Neural cell (in vitro differentiated cells): ENCODE measurements at regions not wholly inside any gene's neighbourhood (a gene's known extent, or its start where the extent isn't known, plus 50 kb on each side); places are given as distances from the start of the nearest gene placed in this dataset.

ENCODE experiments used
- H2AFZ ChIP-seq: fragments of 200-600, 300-800 bp; sonication (generic), shearing (Covaris generic); 2 replicates; pipeline ENCODE4 v1.6.0; 2014; ENCODE audit warnings: low read depth, mild to moderate bottlenecking, antibody characterized with exemption, low read length, moderate library complexity
- H3F3A ChIP-seq: fragments of 200-600 bp; shearing (Covaris generic); 2 replicates; pipeline ENCODE4 v1.6.1; 2016; ENCODE audit warnings: mild to moderate bottlenecking, moderate library complexity, mixed read lengths, antibody characterized with exemption, low read length; ENCODE audit not compliant: insufficient read depth, poor library complexity, severe bottlenecking
- H3K27ac ChIP-seq: fragments of 200-600, 300-800 bp; sonication (generic), shearing (Covaris generic); 2 replicates; pipeline ENCODE4 v1.5.1; 2014; ENCODE audit warnings: mild to moderate bottlenecking, low read length, moderate library complexity
- H3K27me3 ChIP-seq: fragments of 300-800, 200-600 bp; sonication (generic), shearing (Covaris generic); 2 replicates; pipeline ENCODE4 v1.6.0; 2014; ENCODE audit warnings: mild to moderate bottlenecking, low read depth, low read length, moderate library complexity; ENCODE audit not compliant: insufficient read depth
- H3K36me3 ChIP-seq: fragments of 300-800, 200-600 bp; sonication (generic), shearing (Covaris generic); 2 replicates; pipeline ENCODE4 v1.5.1; 2014; ENCODE audit warnings: mild to moderate bottlenecking, antibody characterized with exemption, low read length, moderate library complexity; ENCODE audit not compliant: insufficient read depth
- H3K4me2 ChIP-seq: fragments of 300-800, 200-600 bp; sonication (generic), shearing (Covaris generic); 2 replicates; pipeline ENCODE4 v1.6.0; 2014; ENCODE audit warnings: mild to moderate bottlenecking, low read length
- H3K4me3 ChIP-seq: fragments of 300-800, 200-600 bp; sonication (generic), shearing (Covaris generic); 2 replicates; pipeline ENCODE4 v1.5.1; 2014; ENCODE audit warnings: mild to moderate bottlenecking, low read length, moderate library complexity
- H3K79me2 ChIP-seq: fragments of 200-600 bp; shearing (Covaris generic); replicated peaks from 2 replicates; pipeline ENCODE4 v1.6.0; 2014; ENCODE audit warnings: mild to moderate bottlenecking, low read length, moderate library complexity; ENCODE audit not compliant: insufficient read depth
- H3K9ac ChIP-seq: fragments of 300-800, 200-600 bp; sonication (generic), shearing (Covaris generic); 2 replicates; pipeline ENCODE4 v1.6.1; 2016; ENCODE audit warnings: mild to moderate bottlenecking, low read length, mixed read lengths
- H3K9me2 ChIP-seq: fragments of 200-600 bp; shearing (Covaris generic); 2 replicates; pipeline ENCODE4 v1.6.1; 2016; ENCODE audit warnings: mild to moderate bottlenecking, low read length, mixed read lengths; ENCODE audit not compliant: insufficient read depth
- H3K9me3 ChIP-seq: fragments of 200-600, 300-800 bp; sonication (generic), shearing (Covaris generic); 2 replicates; pipeline ENCODE4 v1.6.1; 2016; ENCODE audit warnings: mild to moderate bottlenecking, mixed run types, low read length, moderate library complexity, mixed read lengths
- H4K20me1 ChIP-seq: fragments of 200-600 bp; shearing (Covaris generic); 2 replicates; pipeline ENCODE4 v1.6.1; 2016; ENCODE audit warnings: mild to moderate bottlenecking, mixed run types; ENCODE audit not compliant: insufficient read depth
- CTCF ChIP-seq: fragments of 450-650 bp; IDR thresholded peaks from 2 replicates; pipeline ENCODE4 v1.5.1; 2014; ENCODE audit warnings: antibody characterized with exemption, mild to moderate bottlenecking, moderate library complexity; ENCODE audit not compliant: poor library complexity, severe bottlenecking
- EP300 ChIP-seq: fragments of 450-650 bp; conservative IDR thresholded peaks from 2 replicates; pipeline ENCODE4 v1.6.1; 2014; ENCODE audit warnings: antibody characterized with exemption, mild to moderate bottlenecking, moderate library complexity; ENCODE audit not compliant: poor library complexity, severe bottlenecking
- EZH2 ChIP-seq: fragments of 200-600, 300-800 bp; shearing (Covaris generic), sonication (generic); IDR thresholded peaks from 2 replicates; pipeline ENCODE4 v1.6.1; 2014; ENCODE audit warnings: antibody characterized with exemption, low read length, borderline replicate concordance, mild to moderate bottlenecking; ENCODE audit not compliant: insufficient read depth, poor library complexity, severe bottlenecking
- MXI1 ChIP-seq: fragments of 450-650 bp; conservative IDR thresholded peaks from 2 replicates; pipeline ENCODE4 v1.6.1; 2014; ENCODE audit warnings: antibody characterized with exemption, mild to moderate bottlenecking; ENCODE audit not compliant: poor library complexity, severe bottlenecking
- POLR2AphosphoS5 ChIP-seq: IDR thresholded peaks from 2 replicates; pipeline ENCODE4 v1.6.1; 2012
- RAD21 ChIP-seq: fragments of 450-650 bp; conservative IDR thresholded peaks from 2 replicates; pipeline ENCODE4 v1.6.1; 2014; ENCODE audit warnings: antibody characterized with exemption, mild to moderate bottlenecking, moderate library complexity
- REST ChIP-seq: IDR thresholded peaks from 2 replicates; pipeline ENCODE4 v1.6.1; 2012; ENCODE audit warnings: borderline replicate concordance
- SMC3 ChIP-seq: fragments of 450-650 bp; conservative IDR thresholded peaks from 2 replicates; pipeline ENCODE4 v1.6.1; 2014; ENCODE audit warnings: antibody characterized with exemption, mild to moderate bottlenecking, moderate library complexity; ENCODE audit not compliant: poor library complexity
- TAF1 ChIP-seq: IDR thresholded peaks from 2 replicates; pipeline ENCODE4 v1.6.1; 2012; ENCODE audit warnings: low read depth

GRCh38 chr20:47865912-47866311 is 80.6 kb upstream of the SULF2 start:
- H2AFZ ChIP-seq = no peak overlapping the region
- no peak overlapping the region for H3K9ac ChIP-seq
- H3K4me2 ChIP-seq = no peak overlapping the region
- no peak overlapping the region for H3K27ac ChIP-seq
- TF ChIP-seq SMC3 (no peak), MXI1 (no peak), TAF1 (no peak), POLR2AphosphoS5 (no peak), CTCF (no peak), EP300 (no peak), RAD21 (no peak), REST (no peak), EZH2 (no peak)
- no peaks in the 10 kb centered on the region for H3K9me3 ChIP-seq
- H3K9me2 ChIP-seq = no peaks in the 10 kb centered on the region
- H3F3A ChIP-seq = no peaks in the 10 kb centered on the region
- H3K4me3 ChIP-seq = no peak overlapping the region
- no peaks in the 10 kb centered on the region for H3K27me3 ChIP-seq
- H3K36me3 ChIP-seq = no peaks in the 10 kb centered on the region
- no peaks in the 10 kb centered on the region for H4K20me1 ChIP-seq
- H3K79me2 ChIP-seq = no peaks in the 10 kb centered on the region

DNA sequence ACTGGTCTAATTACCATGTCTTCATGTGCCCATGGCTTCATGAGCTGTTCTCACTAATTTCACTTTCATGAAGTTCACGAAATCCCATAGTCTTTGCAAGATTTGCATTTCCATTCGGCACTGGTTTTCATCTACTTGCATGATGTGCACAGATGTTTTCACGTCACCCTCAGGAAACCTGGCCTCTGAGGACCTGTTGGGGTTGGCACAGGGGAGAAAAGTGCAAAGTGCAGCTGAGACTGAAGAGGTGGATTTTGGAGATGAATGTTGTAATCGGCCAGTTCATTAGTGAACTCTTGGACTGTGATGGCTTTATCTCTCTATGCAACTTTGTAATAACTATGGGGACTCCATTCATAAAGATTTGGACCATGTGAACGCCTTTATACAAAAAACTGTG is 80.2 kb upstream of the SULF2 start:
- no peaks in the 10 kb centered on the region for H3K9me3 ChIP-seq
- no peaks in the 10 kb centered on the region for H3K36me3 ChIP-seq
- H3K4me2 ChIP-seq = no peak overlapping the region
- H3K27me3 ChIP-seq = no peaks in the 10 kb centered on the region
- H3K4me3 ChIP-seq = no peak overlapping the region
- H3F3A ChIP-seq = no peaks in the 10 kb centered on the region
- H3K9ac ChIP-seq = no peak overlapping the region
- no peak overlapping the region for H2AFZ ChIP-seq
- no peaks in the 10 kb centered on the region for H4K20me1 ChIP-seq
- TF ChIP-seq CTCF (no peak), RAD21 (no peak), POLR2AphosphoS5 (no peak), SMC3 (no peak), EZH2 (no peak)
- H3K79me2 ChIP-seq = no peaks in the 10 kb centered on the region
- no peak overlapping the region for H3K27ac ChIP-seq
- no peaks in the 10 kb centered on the region for H3K9me2 ChIP-seq
